ES-I3 (cell line): ENCODE measurements at regions not wholly inside any gene's neighbourhood (a gene's known extent, or its start where the extent isn't known, plus 50 kb on each side); places are given as distances from the start of the nearest gene placed in this dataset.

Experiments
- H3K36me3 ChIP-seq: 2 replicates; pipeline ENCODE4 v1.6.1; 2013; ENCODE audit warnings: mild to moderate bottlenecking, low read length, control low read depth, moderate library complexity; ENCODE audit not compliant: insufficient read depth
- H3K4me1 ChIP-seq: 2 replicates; pipeline ENCODE4 v1.6.1; 2013; ENCODE audit warnings: mild to moderate bottlenecking, control low read depth, low read length; ENCODE audit not compliant: insufficient read depth
- H3K9ac ChIP-seq: 2 replicates; pipeline ENCODE4 v1.6.1; 2013; ENCODE audit warnings: low read depth, mild to moderate bottlenecking, low read length, moderate library complexity
- H3K9me3 ChIP-seq: 2 replicates; pipeline ENCODE4 v1.6.1; 2013; ENCODE audit warnings: mild to moderate bottlenecking, low read length, moderate library complexity; ENCODE audit not compliant: control insufficient read depth, insufficient read depth

DNA sequence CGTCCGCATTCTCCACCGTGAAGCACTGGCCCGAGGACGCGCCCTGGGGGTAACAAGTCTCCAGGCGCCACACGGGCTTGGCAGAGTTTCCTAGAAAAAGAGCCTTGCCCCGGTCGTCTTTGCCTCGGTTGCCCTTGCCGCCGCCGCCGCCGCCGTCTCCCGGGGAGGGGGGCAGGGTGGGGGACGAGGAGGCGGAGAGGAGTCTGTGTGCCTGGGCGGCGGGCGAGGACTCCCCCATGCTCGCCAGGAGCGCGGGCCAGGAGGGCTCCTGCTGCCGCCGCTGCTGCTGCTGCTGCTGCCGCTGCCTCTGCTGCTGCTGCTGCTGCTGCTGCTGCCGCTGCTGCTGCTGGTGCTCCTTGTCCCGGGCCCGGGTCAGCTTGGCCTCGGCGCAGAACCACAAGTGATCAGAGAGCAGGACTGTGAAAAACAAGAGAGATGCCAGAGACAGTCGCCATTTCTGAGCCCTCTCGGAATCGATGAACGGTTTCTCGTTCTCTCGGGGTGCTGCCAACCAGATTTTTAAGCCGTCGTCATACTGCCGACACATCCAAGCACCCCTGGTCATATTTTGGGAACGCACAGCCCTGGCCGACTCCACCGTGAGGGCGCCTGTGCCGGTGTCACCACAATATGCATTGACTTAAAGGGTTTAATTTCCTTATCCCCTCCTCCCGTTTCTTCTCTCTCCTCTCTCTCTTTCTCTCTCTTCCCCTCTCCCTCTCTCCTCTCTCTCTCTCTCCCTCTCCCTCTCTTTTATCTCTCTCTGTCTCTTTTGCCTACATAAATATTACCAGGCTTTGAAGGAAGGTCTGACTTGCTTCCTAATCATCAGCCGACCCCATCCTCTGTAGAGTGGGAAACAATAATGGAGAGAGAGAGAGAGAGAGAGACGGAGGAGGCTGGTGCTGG lies 349.1 kb downstream of the LIG4 start:
- Histone ChIP-seq H3K4me1 (no peaks in the 10 kb centered on the region), H3K9ac (peak overlapping the region; percentile 83; the same call in 1 of the 2 replicates), H3K9me3 (no peaks in the 10 kb centered on the region), H3K36me3 (no peaks in the 10 kb centered on the region)

DNA sequence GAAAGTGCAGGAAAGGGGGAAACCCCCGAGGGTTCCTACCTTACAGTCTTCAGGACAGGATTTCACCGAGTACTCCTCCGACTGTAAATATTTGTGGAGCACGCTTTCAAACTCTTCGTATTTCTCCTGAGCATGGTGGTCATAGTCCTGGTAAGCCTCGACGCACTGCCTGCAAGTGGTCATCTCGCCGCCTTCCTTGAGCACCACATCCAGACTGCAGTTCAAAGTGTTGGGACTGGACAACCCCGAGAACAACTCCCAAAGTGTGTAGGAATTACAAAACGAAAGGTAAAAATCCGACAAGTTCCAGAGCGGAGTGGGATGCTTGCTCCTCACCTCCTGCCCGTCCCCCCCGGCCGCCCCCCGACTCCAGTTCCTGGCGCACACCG lies 349.7 kb downstream of the LIG4 start:
- Histone ChIP-seq H3K36me3 (no peaks in the 10 kb centered on the region), H3K9me3 (no peaks in the 10 kb centered on the region), H3K4me1 (no peaks in the 10 kb centered on the region), H3K9ac (peak overlapping the region; percentile 83)

DNA sequence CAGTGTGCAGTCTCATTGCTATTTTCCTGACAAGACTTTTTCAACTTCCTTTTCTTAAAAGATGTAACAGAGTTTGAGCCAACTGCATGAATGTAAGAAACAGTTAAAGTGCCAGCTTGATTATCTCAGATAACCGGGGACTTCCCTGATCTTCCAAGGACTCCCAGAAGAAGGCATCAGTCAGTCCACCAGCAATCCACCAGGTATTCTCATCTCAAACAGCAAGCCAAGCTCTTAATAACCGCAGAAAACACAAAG lies 350.1 kb downstream of the LIG4 start:
- no peaks in the 10 kb centered on the region for H3K9me3 ChIP-seq
- H3K4me1 ChIP-seq: no peaks in the 10 kb centered on the region
- peak overlapping the region; percentile 83 for H3K9ac ChIP-seq
- H3K36me3 ChIP-seq: no peaks in the 10 kb centered on the region

DNA sequence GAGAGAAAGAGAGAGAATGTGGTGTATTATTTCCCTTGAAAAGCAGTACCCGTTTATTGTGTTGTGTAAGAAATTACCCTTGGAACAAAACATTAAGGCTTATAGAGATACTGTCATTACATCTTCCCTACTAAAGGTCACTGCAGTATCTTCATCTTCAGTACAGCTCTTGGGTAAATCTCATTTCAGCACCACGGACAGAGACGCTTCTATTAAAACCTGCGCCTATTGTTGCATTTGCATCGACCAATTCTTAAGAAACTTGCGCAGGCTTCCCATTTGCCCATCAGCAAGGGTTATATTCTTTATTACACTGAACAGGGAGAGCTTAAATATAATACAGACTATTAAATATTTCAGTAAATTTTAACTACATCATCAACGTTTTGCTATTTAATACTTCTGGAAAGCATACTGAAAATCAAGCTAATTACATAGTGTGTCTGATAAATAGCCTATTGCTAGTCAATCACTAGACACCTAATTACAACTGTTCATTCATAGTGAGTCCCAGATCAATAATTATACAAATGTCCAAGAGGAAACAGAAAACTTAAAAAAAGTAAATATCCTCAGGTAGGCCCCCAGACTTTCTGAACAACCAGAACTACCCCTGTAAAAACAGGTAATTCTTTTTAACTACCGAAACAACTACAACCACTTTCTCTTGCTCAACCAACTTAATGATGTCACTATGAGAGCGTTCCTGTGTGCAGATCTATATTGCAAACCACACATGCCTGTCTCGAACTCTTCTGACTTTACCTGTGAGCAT lies 350.6 kb downstream of the LIG4 start:
- H3K36me3 ChIP-seq: no peaks in the 10 kb centered on the region
- no peaks in the 10 kb centered on the region for H3K9me3 ChIP-seq
- no peaks in the 10 kb centered on the region for H3K4me1 ChIP-seq
- H3K9ac ChIP-seq: no peak overlapping the region

DNA sequence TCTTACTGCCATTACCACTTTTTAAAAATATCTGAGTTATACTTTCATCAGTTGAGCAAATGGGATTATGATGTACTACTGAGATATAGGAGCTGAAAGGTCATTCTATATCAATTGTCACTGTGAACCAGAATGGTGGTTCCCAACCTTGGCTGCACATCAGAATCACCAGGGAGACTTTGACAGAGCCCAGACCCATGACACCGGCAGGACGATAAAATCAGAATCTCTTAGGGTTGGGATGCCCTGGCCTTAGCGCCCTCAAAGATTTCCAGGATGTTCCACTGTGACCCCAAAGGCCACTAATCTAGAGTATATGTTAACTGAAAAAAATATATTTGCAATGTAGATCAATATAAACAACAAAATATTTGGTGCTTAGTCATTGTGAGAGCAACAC lies 355.1 kb downstream of the LIG4 start:
- no peaks in the 10 kb centered on the region for H3K9me3 ChIP-seq
- no peaks in the 10 kb centered on the region for H3K36me3 ChIP-seq
- H3K4me1 ChIP-seq: no peaks in the 10 kb centered on the region
- H3K9ac ChIP-seq: no peak overlapping the region

DNA sequence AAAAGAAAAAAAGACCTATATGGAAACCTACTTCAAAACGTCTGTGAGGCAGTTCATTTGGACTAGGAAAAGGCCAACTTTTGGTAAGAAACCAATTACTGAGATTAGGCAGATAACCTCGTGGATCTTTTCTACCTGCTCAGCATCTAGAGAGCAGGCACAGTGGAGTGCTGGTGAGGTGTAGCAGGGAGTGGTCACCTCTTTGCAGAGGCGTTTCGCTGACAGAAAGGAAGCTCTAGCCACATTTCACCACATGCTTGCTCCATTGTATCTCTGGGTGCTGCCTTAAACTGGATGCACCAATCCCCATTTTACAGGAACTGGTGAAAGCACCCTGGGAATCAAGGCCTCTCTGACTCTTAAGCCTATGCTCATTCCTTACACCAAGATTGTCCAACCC lies 360.5 kb downstream of the LIG4 start:
- Histone ChIP-seq H3K4me1 (no peaks in the 10 kb centered on the region), H3K36me3 (no peaks in the 10 kb centered on the region), H3K9me3 (no peaks in the 10 kb centered on the region), H3K9ac (no peak overlapping the region)

DNA sequence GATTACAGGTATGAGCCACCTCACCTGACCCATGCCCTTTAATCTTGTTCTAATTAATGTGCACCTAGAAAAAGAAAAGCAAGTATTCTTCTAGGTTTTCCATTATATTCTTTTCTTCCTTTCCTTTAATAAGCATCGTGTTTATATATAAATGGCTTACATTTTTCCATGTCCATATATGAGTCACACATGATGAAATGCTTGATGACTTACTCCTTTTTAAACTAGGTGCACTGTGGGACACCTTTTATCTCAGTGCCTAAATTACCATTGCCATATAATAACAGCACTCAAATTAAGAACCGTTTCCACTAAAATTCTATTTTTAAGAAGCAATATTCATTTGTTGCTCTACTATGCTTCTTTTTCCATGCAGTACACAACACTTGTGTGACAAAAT lies 363.3 kb downstream of the LIG4 start:
- Histone ChIP-seq H3K36me3 (no peaks in the 10 kb centered on the region), H3K9me3 (no peaks in the 10 kb centered on the region), H3K4me1 (peaks cover 4% of the 10 kb centered on the region; the same call in 1 of the 2 replicates), H3K9ac (no peak overlapping the region)

DNA sequence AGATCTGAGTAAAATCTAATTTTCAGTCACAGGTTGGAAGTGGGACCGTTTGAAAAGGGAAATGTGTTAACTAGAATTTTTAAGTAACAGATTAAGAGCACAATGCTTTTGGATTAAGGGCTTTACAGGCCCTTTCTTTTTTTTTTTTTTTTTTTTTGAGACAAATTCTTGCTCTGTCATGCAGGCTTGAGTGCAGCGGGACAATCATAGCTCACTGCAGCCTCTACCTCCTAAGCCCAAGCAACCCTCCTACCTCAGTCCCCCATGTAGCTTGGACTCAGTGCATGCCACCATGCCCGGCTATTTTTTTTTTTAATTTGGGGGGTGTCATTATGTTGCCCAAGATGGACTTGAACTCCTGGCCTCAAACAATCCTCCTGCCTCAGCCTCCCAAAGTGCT lies 363.7 kb downstream of the LIG4 start:
- no peaks in the 10 kb centered on the region for H3K36me3 ChIP-seq
- H3K9ac ChIP-seq: no peak overlapping the region
- peaks cover 4% of the 10 kb centered on the region; the same call in 1 of the 2 replicates for H3K4me1 ChIP-seq
- no peaks in the 10 kb centered on the region for H3K9me3 ChIP-seq

DNA sequence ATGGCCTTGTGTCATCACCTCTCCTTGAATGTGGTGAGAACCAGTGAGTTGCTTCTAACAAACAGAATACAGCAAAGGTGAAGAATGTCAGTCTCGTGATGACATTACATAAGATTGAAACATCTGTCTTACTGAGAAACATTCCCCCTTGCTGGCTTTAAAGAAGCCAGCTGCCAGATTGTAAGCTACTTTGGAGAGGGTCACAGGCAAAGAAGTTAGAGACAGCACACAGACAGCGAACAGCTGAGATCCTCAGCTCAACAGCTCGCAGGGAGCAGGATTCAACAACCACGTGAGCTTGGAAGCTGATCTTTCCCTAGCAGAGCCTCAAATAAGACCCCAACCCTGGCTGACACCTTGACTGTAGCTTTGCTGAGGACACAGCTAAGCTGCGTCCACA lies 367.9 kb downstream of the LIG4 start:
- H3K4me1 ChIP-seq: peaks cover 16% of the 10 kb centered on the region; the same call in 1 of the 2 replicates
- no peaks in the 10 kb centered on the region for H3K9me3 ChIP-seq
- H3K9ac ChIP-seq: no peak overlapping the region
- no peaks in the 10 kb centered on the region for H3K36me3 ChIP-seq

DNA sequence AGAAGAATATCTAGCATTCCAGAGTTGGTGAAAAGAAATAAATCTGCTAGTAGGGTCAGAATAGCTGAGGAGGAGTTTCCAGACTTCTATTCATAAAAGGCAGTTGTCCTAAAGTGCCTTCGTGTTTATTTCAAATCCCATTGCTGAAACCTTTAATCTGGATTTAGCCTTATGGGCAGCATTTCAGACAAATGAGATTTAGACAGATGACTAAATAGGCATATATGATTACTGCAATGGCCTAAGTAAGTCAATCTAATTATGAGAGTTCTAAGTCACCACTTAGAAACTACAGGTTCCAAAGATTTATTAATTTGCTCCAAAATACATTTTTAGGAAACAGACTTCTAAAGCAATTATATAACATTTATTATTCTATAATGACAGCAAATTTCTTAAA lies 368.7 kb downstream of the LIG4 start:
- H3K9ac ChIP-seq: no peak overlapping the region
- H3K9me3 ChIP-seq: no peaks in the 10 kb centered on the region

DNA sequence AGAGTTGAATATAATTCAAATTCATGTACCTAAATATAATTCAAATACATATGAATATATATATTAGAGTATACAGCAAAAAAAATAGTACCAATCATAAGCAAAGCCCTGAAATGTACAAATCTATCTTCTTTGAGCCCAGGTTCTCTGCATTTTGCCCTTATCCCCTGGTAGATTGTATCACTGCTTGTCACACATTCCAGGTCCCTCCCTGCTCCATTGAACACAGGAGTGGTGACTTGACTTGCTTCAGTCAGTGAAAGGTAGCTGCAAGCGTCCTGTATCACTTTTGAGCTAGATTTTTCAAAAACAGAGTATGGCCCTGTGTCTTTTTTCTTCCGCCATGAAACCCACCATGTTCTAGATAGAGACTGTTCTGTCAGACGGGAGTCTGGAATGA lies 369.4 kb downstream of the LIG4 start:
- no peak overlapping the region for H3K9ac ChIP-seq
- H3K9me3 ChIP-seq: no peaks in the 10 kb centered on the region

More for the DNA sequence above, 368.7 kb downstream of the LIG4 start:
- peaks cover 16% of the 10 kb centered on the region; the same call in 1 of the 2 replicates for H3K4me1 ChIP-seq
- no peaks in the 10 kb centered on the region for H3K36me3 ChIP-seq

DNA sequence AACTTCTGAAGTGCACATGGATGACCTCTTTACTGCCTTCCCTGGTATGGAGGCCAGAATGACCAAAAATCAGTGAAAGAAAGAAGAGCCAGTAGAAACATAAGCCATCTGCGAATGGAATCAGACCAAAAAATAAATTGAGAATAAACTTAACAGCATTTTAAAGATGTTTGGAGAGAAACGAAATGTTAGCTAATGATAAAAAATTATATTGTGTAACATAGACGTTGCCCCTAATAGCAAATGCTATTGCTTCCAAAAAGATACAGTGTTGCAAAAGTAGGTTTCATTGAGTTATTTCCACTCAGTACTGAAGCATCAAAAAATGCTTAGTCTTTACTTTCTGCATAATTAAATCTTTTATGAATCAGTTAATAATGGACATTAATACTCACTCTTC lies 371.7 kb downstream of the LIG4 start:
- H3K9me3 ChIP-seq: no peaks in the 10 kb centered on the region
- peaks cover 21% of the 10 kb centered on the region; the same call in 1 of the 2 replicates for H3K4me1 ChIP-seq
- no peaks in the 10 kb centered on the region for H3K36me3 ChIP-seq
- H3K9ac ChIP-seq: no peak overlapping the region

More for the DNA sequence above, 369.4 kb downstream of the LIG4 start:
- Histone ChIP-seq H3K36me3 (no peaks in the 10 kb centered on the region), H3K4me1 (peaks cover 16% of the 10 kb centered on the region; the same call in 1 of the 2 replicates)

DNA sequence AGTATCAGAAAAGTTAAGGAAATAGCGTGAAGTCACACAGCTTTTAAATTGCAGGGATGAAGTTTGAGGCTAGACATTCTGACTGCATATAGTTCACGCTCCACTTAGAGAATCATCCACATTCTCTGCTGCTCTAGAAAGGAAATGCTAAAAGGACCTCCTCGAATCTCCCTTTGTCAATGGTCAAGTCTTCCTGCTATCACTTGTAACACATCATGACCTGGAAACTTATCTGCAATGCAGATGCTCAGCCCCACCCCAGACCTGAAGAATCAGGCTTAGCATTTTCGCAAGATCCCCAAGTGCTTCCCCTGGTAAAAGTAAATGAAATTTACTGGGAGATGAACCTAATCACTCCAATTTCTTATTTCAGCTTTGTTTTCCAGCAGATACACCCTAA lies 372.1 kb downstream of the LIG4 start:
- Histone ChIP-seq H3K9ac (no peak overlapping the region), H3K4me1 (peaks cover 25% of the 10 kb centered on the region; the same call in 1 of the 2 replicates), H3K36me3 (no peaks in the 10 kb centered on the region), H3K9me3 (no peaks in the 10 kb centered on the region)

DNA sequence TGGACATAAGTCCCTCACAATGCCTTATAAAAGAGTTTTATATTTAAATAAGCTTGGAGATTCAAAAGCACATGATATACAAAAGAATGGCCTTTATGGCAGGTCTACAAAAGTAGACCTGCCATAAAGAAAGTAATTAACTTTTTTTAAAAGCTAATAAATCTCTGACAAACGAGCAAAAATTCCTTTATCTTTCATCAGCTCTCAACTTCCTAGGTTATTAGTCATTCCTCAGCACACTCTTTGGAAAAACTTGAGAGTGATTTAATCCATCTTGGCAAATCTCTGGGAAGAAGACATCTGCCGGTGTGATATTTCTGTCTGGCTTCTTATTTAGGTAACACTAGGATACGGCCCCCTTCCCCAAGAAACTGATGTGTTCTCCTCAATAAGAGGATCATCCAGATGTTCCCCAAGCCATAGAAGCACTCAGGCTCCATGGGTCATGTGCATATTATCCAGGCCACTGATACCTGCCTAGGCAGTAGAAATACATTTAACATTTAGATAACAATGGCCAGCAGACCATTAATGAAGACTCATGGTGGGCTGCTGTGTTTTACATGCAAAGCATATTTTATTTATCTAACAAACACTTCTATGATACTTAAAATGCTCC lies 372.7 kb downstream of the LIG4 start:
- Histone ChIP-seq H3K4me1 (peaks cover 25% of the 10 kb centered on the region; the same call in 1 of the 2 replicates), H3K9me3 (no peaks in the 10 kb centered on the region), H3K9ac (no peak overlapping the region), H3K36me3 (no peaks in the 10 kb centered on the region)
